Neural crest cell (in vitro differentiated cells): ENCODE measurements at regions not wholly inside any gene's neighbourhood (a gene's known extent, or its start where the extent isn't known, plus 50 kb on each side); places are given as distances from the start of the nearest gene placed in this dataset.
"Not testable (repeated sequence)": the region's sequence is repeated elsewhere in the genome, so short reads cannot be mapped to it uniquely, and the experiment has no call there.

Source experiments
- DNase-seq: peaks from one replicate; pipeline ENCODE4 v3.0.0; 2021; ENCODE audit warnings: low read depth, mixed read lengths, low spot score
- H3K27ac Mint-ChIP-seq: one replicate; pipeline ENCODE4 v1.8.0; 2021; ENCODE audit warnings: mild to moderate bottlenecking, mixed read lengths; ENCODE audit not compliant: unreplicated experiment
- H3K27me3 Mint-ChIP-seq: 2 replicates; pipeline ENCODE4 v1.8.0; 2021; ENCODE audit warnings: low read depth, mild to moderate bottlenecking, mixed read lengths
- H3K36me3 Mint-ChIP-seq: 2 replicates; pipeline ENCODE4 v1.8.0; 2021; ENCODE audit warnings: low read depth, mild to moderate bottlenecking, mixed read lengths
- H3K4me1 Mint-ChIP-seq: 2 replicates; pipeline ENCODE4 v1.8.0; 2021; ENCODE audit warnings: mixed read lengths
- H3K4me3 Mint-ChIP-seq: one replicate; pipeline ENCODE4 v1.8.0; 2021; ENCODE audit warnings: mild to moderate bottlenecking, mixed read lengths
- H3K9me3 Mint-ChIP-seq: 2 replicates; pipeline ENCODE4 v1.8.0; 2021; ENCODE audit warnings: mixed read lengths
- TF ChIP-seq, protein P1 (sequence below): fragments of 200-600 bp; sonication (generic); conservative IDR thresholded peaks from 2 replicates; pipeline ENCODE4 v1.5.0; 2021; ENCODE audit warnings: antibody characterized with exemption, mild to moderate bottlenecking

DNA sequence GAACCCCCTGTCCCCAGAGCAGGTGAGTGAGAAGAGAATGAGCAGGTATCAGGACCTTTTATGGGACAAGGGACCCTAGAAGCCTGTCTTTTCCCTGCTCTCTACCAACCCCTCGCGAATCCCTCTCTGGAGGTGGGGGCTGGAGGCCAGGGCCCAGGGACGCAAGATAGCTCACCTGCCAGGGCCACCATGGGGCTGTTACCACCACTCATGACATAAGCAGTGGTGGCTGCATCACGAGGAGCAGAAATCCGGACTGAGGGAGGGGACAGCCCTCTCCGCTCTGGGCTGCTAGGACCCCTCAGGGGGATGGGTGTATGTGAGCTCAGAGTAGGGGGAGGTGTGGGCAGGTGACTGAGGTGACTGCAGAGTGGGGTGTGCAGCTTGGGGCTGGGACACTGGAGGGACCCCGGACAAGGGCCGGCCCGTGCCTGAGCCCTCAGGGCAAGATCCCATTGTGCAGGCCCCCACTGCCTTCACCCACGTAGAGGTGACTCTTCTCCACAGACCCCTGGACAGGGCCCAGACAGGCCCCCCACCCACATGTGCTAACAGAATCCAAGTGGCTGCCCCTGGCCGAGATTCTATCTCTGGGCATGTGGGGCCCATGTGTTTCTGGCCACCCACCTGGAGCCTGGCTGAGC lies 190.6 kb downstream of the TBC1D2B start:
- H3K27me3 Mint-ChIP-seq: no peaks in the 10 kb centered on the region
- DNase-seq: no peak
- H3K9me3 Mint-ChIP-seq: no peaks in the 10 kb centered on the region
- no peak overlapping the region for H3K4me3 Mint-ChIP-seq
- no peaks in the 10 kb centered on the region for H3K4me1 Mint-ChIP-seq
- no peaks in the 10 kb centered on the region for H3K36me3 Mint-ChIP-seq
- TF ChIP-seq, protein P1, sequence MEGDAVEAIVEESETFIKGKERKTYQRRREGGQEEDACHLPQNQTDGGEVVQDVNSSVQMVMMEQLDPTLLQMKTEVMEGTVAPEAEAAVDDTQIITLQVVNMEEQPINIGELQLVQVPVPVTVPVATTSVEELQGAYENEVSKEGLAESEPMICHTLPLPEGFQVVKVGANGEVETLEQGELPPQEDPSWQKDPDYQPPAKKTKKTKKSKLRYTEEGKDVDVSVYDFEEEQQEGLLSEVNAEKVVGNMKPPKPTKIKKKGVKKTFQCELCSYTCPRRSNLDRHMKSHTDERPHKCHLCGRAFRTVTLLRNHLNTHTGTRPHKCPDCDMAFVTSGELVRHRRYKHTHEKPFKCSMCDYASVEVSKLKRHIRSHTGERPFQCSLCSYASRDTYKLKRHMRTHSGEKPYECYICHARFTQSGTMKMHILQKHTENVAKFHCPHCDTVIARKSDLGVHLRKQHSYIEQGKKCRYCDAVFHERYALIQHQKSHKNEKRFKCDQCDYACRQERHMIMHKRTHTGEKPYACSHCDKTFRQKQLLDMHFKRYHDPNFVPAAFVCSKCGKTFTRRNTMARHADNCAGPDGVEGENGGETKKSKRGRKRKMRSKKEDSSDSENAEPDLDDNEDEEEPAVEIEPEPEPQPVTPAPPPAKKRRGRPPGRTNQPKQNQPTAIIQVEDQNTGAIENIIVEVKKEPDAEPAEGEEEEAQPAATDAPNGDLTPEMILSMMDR: no peak
- no peak overlapping the region for H3K27ac Mint-ChIP-seq

DNA sequence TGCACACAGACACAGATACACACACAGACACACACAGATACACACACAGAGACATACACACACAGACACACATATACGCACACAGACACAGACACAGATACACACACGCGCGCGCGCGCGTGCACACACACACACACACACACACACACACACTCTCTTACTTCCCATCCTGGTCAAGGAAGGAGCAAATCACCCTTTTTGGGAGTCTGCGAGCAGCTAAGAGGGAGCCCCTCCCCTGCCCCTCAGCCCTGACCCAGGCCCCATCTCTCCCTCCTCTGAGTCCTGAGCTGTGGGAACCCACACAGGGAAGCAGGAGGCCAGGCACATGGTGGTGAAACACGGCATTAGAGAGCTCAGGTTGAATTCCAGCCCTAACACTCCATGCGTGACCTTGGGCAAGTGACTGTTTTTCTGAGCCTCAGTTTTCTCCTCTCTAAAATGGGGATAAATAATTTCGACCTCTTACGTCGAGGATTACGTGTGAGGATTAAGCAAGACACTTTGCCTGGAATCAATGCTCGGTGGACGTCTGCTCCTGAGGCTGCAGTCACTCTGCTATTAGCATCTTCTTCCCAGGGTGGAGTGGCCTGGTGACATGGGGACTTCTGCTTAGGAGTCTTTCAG lies 191.5 kb downstream of the TBC1D2B start:
- not testable (repeated sequence) for H3K4me1 Mint-ChIP-seq, H3K27ac Mint-ChIP-seq, DNase-seq, H3K36me3 Mint-ChIP-seq, H3K9me3 Mint-ChIP-seq, H3K4me3 Mint-ChIP-seq, H3K27me3 Mint-ChIP-seq

DNA sequence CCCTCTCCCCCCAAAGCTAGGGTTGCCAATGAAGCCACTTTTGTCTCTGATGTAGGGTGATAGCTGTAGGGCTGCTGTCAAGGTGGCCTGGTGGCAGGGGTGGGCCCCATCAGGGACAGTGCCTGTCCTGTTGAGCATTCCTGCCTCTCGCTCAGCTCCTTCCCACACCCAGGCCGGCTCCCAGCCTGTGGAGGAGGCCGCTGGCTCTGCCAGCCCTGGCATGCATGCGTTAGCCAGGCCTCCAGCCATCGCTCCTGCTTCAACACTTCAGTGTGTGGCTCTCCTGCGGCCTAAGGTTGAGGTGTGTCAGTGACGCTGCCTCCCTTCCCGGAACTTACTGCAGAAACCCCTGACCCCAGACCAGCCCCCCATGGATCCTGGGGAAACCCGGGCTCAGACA lies 194.5 kb downstream of the TBC1D2B start:
- DNase-seq, H3K4me3 Mint-ChIP-seq, H3K9me3 Mint-ChIP-seq, H3K4me1 Mint-ChIP-seq, H3K27ac Mint-ChIP-seq, H3K36me3 Mint-ChIP-seq, H3K27me3 Mint-ChIP-seq: not testable (repeated sequence)

DNA sequence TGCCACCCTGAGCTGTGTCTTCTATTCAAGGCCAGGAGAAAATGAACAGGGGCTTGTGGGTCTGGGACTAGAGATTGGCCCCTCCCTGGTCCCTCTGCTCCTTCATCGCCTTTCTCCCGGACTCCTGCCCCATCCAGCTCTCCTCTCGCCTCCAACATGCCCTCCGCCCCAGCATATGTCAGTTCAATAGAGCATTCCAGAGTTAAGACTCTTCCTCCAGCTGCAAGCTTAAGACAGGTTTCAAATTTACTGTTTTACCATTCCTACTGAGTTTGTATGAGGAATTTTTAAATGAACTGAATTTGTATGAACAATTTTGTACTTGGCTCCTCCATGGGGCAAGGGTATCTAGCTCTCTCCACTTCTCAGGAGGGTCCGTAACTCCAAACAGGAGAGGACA lies 195.6 kb downstream of the TBC1D2B start:
- Mint-ChIP-seq H3K27ac (no peak overlapping the region), H3K36me3 (no peaks in the 10 kb centered on the region), H3K27me3 (no peaks in the 10 kb centered on the region), H3K4me3 (no peak overlapping the region), H3K9me3 (no peaks in the 10 kb centered on the region), H3K4me1 (no peaks in the 10 kb centered on the region)
- TF ChIP-seq, protein P1: no peak
- no peak for DNase-seq

DNA sequence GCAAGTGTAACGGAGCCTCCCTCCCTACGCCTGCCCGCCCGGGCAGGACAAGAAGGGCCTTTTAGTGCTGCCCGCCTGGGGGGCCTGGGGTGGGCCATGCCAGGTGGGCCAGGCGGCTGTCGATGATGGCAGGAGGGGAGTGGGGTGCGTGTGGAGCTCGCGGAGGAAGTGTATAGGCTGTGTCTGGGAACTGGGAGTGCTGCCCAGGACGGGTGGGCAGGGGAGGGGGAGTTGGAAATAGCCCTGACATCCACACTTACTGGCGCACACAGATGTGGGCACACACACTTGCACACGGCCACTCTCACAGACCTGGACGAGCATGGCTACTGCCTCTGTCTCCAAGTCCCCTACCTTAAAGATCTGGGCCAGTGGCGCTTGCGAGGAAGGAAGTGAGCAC lies 196.0 kb downstream of the TBC1D2B start:
- not testable (repeated sequence) for H3K4me1 Mint-ChIP-seq, DNase-seq, H3K36me3 Mint-ChIP-seq, H3K27me3 Mint-ChIP-seq, H3K4me3 Mint-ChIP-seq, H3K27ac Mint-ChIP-seq, H3K9me3 Mint-ChIP-seq

DNA sequence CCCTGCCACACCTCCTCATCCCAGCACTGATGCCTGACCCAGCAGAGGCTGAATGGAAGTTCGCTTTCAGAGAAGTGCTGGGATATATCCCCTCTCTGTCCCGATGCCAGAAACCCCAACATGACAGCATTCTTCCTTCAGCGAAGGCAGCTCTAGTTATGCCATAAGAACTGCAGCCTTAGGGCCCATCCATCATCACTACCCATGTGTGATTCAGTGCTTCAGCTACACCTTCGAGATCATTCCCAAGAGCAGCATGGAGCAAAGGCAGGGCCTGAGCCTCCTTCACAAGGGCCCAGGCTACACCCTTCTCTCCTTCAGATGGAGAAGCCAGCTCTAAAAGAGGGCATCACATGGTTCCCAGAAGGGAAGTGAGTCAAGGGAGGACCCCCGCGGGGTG lies 198.0 kb downstream of the TBC1D2B start:
- H3K4me1 Mint-ChIP-seq, DNase-seq, H3K9me3 Mint-ChIP-seq, H3K27me3 Mint-ChIP-seq, H3K27ac Mint-ChIP-seq, H3K4me3 Mint-ChIP-seq, H3K36me3 Mint-ChIP-seq: not testable (repeated sequence)

DNA sequence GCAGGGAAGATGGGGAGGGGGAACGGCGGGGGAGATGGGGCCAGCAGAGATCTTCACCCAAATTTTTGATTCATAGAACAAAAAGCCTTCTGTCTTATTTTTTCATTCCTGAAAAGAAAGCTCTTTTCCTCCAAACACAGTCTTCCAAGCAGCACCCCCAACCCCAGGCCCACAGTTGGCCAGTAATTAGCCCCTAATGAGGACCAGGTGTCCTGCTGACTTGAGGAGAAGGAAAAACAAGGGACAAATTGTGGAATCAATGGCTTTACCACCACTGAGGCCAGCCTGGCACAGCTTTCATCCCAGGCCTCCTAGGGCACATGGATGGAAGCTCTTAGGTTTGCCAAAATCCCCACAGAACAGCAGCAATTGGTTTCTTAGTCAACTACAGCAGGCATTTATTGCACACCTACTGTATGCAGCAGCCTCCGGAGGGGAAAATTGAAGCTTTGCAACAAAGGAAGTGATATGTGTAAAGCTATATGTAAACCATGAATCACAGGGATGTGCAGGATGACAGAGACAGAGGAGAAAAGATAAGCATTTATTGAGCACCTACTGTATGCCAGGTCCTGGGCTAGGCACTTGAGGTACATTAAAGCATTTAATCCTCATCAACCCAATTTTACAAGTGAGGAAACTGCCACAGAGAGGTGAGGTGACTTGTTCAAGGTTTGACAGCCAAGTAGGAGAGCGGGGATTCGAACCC lies 199.5 kb downstream of the TBC1D2B start:
- Mint-ChIP-seq H3K4me3 (no peak overlapping the region), H3K36me3 (no peaks in the 10 kb centered on the region), H3K27ac (no peak overlapping the region), H3K4me1 (no peaks in the 10 kb centered on the region), H3K9me3 (no peaks in the 10 kb centered on the region), H3K27me3 (no peaks in the 10 kb centered on the region)
- DNase-seq: no peak
- TF ChIP-seq, protein P1: no peak

DNA sequence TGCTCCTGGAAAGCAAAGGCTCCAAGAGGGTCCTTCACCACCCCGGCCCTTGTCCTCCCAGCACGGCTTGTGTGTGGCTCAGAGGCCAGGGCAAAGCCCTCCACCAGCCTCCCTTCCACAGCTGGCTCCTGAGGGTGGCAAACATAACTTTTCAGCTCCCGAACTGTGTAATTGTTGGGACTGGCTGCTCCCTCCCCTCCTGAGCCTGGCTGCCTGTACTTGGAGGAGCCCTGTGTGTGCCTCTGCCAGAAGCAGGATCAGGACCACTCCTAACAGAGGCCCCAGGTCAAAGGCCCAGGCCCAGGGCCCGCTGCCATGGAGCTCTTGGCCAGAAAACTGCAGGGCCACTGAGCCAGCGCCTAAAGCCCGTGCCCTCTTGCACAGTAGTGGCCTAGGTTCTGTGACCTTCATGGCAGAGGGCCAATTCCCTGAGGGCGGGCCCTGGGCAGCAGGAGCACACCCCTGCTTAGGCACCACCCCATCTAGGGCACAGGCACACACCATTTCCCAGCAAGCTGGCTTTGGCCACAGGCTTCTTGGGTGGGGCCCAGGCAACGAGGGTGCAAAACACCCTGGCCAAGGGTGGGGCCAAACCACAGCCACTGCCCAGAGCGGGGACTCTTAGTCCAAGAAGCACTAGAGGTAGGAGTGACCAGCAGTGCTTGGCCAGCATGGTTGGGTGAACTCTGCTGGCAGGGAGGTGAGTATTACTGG lies 201.2 kb downstream of the TBC1D2B start:
- not testable (repeated sequence) for H3K4me1 Mint-ChIP-seq, H3K27me3 Mint-ChIP-seq, H3K9me3 Mint-ChIP-seq, H3K27ac Mint-ChIP-seq, H3K36me3 Mint-ChIP-seq, H3K4me3 Mint-ChIP-seq, DNase-seq
